Neuronal stem cell (in vitro differentiated cells): ENCODE measurements at regions not wholly inside any gene's neighbourhood (a gene's known extent, or its start where the extent isn't known, plus 50 kb on each side); places are given as distances from the start of the nearest gene placed in this dataset.

ENCODE experiments used
- DNase-seq: peaks from one replicate; pipeline ENCODE4 v3.0.0-alpha.2; 2013; ENCODE audit warnings: low spot score
- H2AFZ ChIP-seq: one replicate; pipeline ENCODE4 v1.6.1; 2013; ENCODE audit warnings: mild to moderate bottlenecking, low read length, inconsistent platforms
- H2AK5ac ChIP-seq: 2 replicates; pipeline ENCODE4 v1.6.1; 2013; ENCODE audit warnings: low read depth, mild to moderate bottlenecking, inconsistent platforms, low read length, moderate library complexity, mixed read lengths
- H2BK120ac ChIP-seq: 2 replicates; pipeline ENCODE4 v1.6.1; 2013; ENCODE audit warnings: low read depth, mild to moderate bottlenecking, inconsistent platforms, low read length, moderate library complexity, mixed read lengths
- H2BK12ac ChIP-seq: one replicate; pipeline ENCODE4 v1.6.1; 2013; ENCODE audit warnings: low read length, inconsistent platforms
- H2BK15ac ChIP-seq: 2 replicates; pipeline ENCODE4 v1.6.1; 2013; ENCODE audit warnings: mild to moderate bottlenecking, low read length, inconsistent platforms, mixed read lengths
- H2BK5ac ChIP-seq: one replicate; pipeline ENCODE4 v1.6.1; 2013; ENCODE audit warnings: inconsistent platforms, mild to moderate bottlenecking, low read length, moderate library complexity
- H3K14ac ChIP-seq: one replicate; pipeline ENCODE4 v1.6.1; 2013; ENCODE audit warnings: low read length, inconsistent platforms
- H3K18ac ChIP-seq: 2 replicates; pipeline ENCODE4 v1.6.1; 2013; ENCODE audit warnings: low read length, inconsistent platforms
- H3K23ac ChIP-seq: 2 replicates; pipeline ENCODE4 v1.6.1; 2013; ENCODE audit warnings: low read depth, mild to moderate bottlenecking, mixed read lengths, low read length, inconsistent platforms; ENCODE audit not compliant: poor library complexity
- H3K27ac ChIP-seq: replicated peaks from 3 replicates; pipeline ENCODE4 v1.5.1; 2013; ENCODE audit warnings: low read length, inconsistent platforms
- H3K27me3 ChIP-seq, 3 experiments: 2 replicates each; pipeline ENCODE4 v1.6.1; 2013; ENCODE audit warnings: low read length in 3 of 3, mild to moderate bottlenecking in 2 of 3, inconsistent platforms in 1 of 3, low read depth in 1 of 3, mixed read lengths in 1 of 3, moderate library complexity in 1 of 3; ENCODE audit not compliant: control insufficient read depth in 3 of 3, insufficient read depth in 3 of 3
- H3K36me3 ChIP-seq, 2 donors: replicated peaks in 1 of 2; 2 replicates each; pipeline ENCODE4 v1.6.1; 2013; ENCODE audit warnings: low read length in 2 of 2; ENCODE audit not compliant: control insufficient read depth in 2 of 2, insufficient read depth in 2 of 2
- H3K4ac ChIP-seq: 2 replicates; pipeline ENCODE4 v1.6.1; 2013; ENCODE audit warnings: inconsistent platforms, mild to moderate bottlenecking, low read length, moderate library complexity
- H3K4me1 ChIP-seq, 2 donors: 1 replicate in 1 of 2; 2 replicates in 1 of 2; pipeline ENCODE4 v1.6.1; 2013; ENCODE audit warnings: low read length in 2 of 2, low read depth in 1 of 2; ENCODE audit not compliant: control insufficient read depth in 2 of 2, insufficient read depth in 1 of 2
- H3K4me2 ChIP-seq: one replicate; pipeline ENCODE4 v1.6.1; 2013; ENCODE audit warnings: mild to moderate bottlenecking, low read length, inconsistent platforms; ENCODE audit not compliant: insufficient read depth, poor library complexity, severe bottlenecking
- H3K4me3 ChIP-seq, 2 donors: 2 replicates each; pipeline ENCODE4 v1.5.1; 2013; ENCODE audit warnings: low read length in 2 of 2, mild to moderate bottlenecking in 2 of 2, inconsistent platforms in 1 of 2, moderate library complexity in 1 of 2
- H3K79me1 ChIP-seq: one replicate; pipeline ENCODE4 v1.6.1; 2013; ENCODE audit warnings: low read depth, mild to moderate bottlenecking, inconsistent platforms, low read length, moderate library complexity
- H3K9ac ChIP-seq: one replicate; pipeline ENCODE4 v1.6.1; 2013; ENCODE audit warnings: mild to moderate bottlenecking, low read depth, low read length, inconsistent platforms; ENCODE audit not compliant: poor library complexity
- H3K9me3 ChIP-seq, 2 donors: replicated peaks in 1 of 2; 2 replicates each; pipeline versions ENCODE3 to v1.6.1; 2013; ENCODE audit warnings: low read length in 2 of 2, mild to moderate bottlenecking in 2 of 2, inconsistent platforms in 1 of 2, low read depth in 1 of 2, mixed read lengths in 1 of 2, moderate library complexity in 1 of 2; ENCODE audit not compliant: control insufficient read depth in 2 of 2, insufficient read depth in 1 of 2
- H4K8ac ChIP-seq: one replicate; pipeline ENCODE4 v1.6.1; 2013; ENCODE audit warnings: low read depth, mild to moderate bottlenecking, inconsistent platforms, low read length, moderate library complexity
- H4K91ac ChIP-seq: one replicate; pipeline ENCODE4 v1.6.1; 2013; ENCODE audit warnings: low read length, low read depth, mild to moderate bottlenecking, inconsistent platforms; ENCODE audit not compliant: poor library complexity
- WGBS, 2 donors: extraction: QIAGEN DNeasy Blood & Tissue Kit; methylation state at CpG; one replicate each; pipeline ENCODE4 v1.1.7; 2013; ENCODE audit warnings: missing lambda C conversion rate in 2 of 2, mixed read lengths in 1 of 2; ENCODE audit not compliant: insufficient read length in 2 of 2, insufficient replicate concordance in 1 of 2; ENCODE audit errors: extremely low coverage in 2 of 2; 5-methylcytosine and 5-hydroxymethylcytosine counted together

DNA sequence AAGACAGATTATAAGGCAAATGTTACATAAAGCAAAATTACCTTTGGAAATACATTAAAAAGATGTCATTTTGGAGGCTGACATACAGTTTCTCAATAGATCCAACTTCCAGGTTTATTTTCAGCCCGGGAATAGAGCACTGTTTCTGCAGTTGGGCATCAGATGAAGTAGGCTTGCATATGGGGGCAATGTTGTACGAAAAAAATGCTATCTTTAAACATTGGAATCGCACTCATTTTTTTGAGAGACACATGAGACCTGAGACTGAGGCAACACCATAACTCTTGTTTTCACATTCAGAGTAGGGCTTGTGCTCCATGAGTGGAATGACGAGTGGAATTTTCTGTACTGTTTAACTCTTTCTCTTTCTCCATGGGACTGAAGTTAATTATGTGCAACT, 122.4 kb upstream of the ZRANB2 start:
- Histone ChIP-seq H2BK5ac (no peak overlapping the region), H3K36me3 (no peaks in the 10 kb centered on the region), H2BK12ac (no peak overlapping the region), H4K91ac (no peak overlapping the region), H3K18ac (no peak overlapping the region), H3K4ac (no peak overlapping the region), H2BK120ac (no peak overlapping the region), H3K27ac (no peak overlapping the region), H3K4me1 (no peaks in the 10 kb centered on the region), H4K8ac (no peak overlapping the region), H3K23ac (no peak overlapping the region), H3K9me3 (no peaks in the 10 kb centered on the region), H3K4me2 (no peak overlapping the region), H3K79me1 (no peaks in the 10 kb centered on the region), H2AFZ (no peak overlapping the region), H3K14ac (no peak overlapping the region), H3K27me3 (no peaks in the 10 kb centered on the region), H3K4me3 (no peak overlapping the region), H2AK5ac (no peak overlapping the region), H2BK15ac (no peak overlapping the region), H3K9ac (no peak overlapping the region)
- WGBS, 2 donors: no CpG with 5 or more reads among the region's 4 CpGs
- no peak for DNase-seq

- no peak overlapping the region for H3K9ac ChIP-seq
- no peak overlapping the region for H3K23ac ChIP-seq
- H3K36me3 ChIP-seq: no peaks in the 10 kb centered on the region
- no peak overlapping the region for H2AK5ac ChIP-seq
- H3K14ac ChIP-seq: no peak overlapping the region
- H2BK5ac ChIP-seq: no peak overlapping the region
- no peak overlapping the region for H3K27ac ChIP-seq
- no peak overlapping the region for H2BK12ac ChIP-seq
- H4K91ac ChIP-seq: no peak overlapping the region
- H3K18ac ChIP-seq: no peak overlapping the region
- H3K79me1 ChIP-seq: no peaks in the 10 kb centered on the region
- H3K4ac ChIP-seq: no peak overlapping the region
- H2BK15ac ChIP-seq: no peak overlapping the region
- H4K8ac ChIP-seq: no peak overlapping the region
- H3K4me2 ChIP-seq: no peak overlapping the region
- H3K4me1 ChIP-seq: no peaks in the 10 kb centered on the region
- no peak overlapping the region for H3K4me3 ChIP-seq
- no peaks in the 10 kb centered on the region for H3K9me3 ChIP-seq
- H3K27me3 ChIP-seq: no peaks in the 10 kb centered on the region
- no peak overlapping the region for H2AFZ ChIP-seq
- no peak for DNase-seq
- no peak overlapping the region for H2BK120ac ChIP-seq
These were observed 119.7 kb upstream of the ZRANB2 start for GRCh38 chr1:71200503-71200902.

- H2BK5ac ChIP-seq: no peak overlapping the region
- H2AFZ ChIP-seq: no peak overlapping the region
- no peak for DNase-seq
- H2BK120ac ChIP-seq: no peak overlapping the region
- no peak overlapping the region for H3K4ac ChIP-seq
- no peaks in the 10 kb centered on the region for H3K27me3 ChIP-seq
- no peak overlapping the region for H3K18ac ChIP-seq
- no peak overlapping the region for H3K14ac ChIP-seq
- no peak overlapping the region for H3K27ac ChIP-seq
- no peak overlapping the region for H4K8ac ChIP-seq
- H3K4me1 ChIP-seq: no peaks in the 10 kb centered on the region
- H2BK12ac ChIP-seq: no peak overlapping the region
- H3K36me3 ChIP-seq: no peaks in the 10 kb centered on the region
- H2AK5ac ChIP-seq: no peak overlapping the region
- no peak overlapping the region for H3K4me3 ChIP-seq
- H3K4me2 ChIP-seq: no peak overlapping the region
- no peak overlapping the region for H2BK15ac ChIP-seq
- no peaks in the 10 kb centered on the region for H3K9me3 ChIP-seq
- H3K9ac ChIP-seq: no peak overlapping the region
- H3K23ac ChIP-seq: no peak overlapping the region
- no peaks in the 10 kb centered on the region for H3K79me1 ChIP-seq
- no peak overlapping the region for H4K91ac ChIP-seq
These were observed 115.8 kb upstream of the ZRANB2 start for GRCh38 chr1:71196685-71197084.

DNA sequence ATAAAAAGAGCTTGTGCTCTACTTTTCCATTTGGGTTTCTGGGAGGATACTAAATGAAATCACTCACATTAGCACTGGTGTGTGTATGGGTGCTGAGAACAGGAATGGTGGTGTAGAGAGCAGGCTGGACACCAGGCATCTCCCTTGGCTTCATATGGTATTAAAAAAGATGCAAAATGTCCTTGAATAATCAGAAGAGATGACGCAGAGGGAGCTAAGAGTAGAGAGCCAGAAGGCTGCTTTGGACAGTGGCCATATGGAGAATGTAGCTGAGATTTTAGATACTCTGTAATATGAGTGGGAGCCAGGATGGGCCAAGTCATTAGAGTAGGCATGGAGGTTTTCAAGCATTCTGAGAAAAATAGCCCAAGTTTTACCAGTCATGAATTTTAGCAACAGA, 112.3 kb upstream of the ZRANB2 start:
- H4K8ac ChIP-seq: no peak overlapping the region
- no peak overlapping the region for H2BK12ac ChIP-seq
- H3K4me1 ChIP-seq: no peaks in the 10 kb centered on the region
- no peaks in the 10 kb centered on the region for H3K79me1 ChIP-seq
- DNase-seq: no peak
- H3K4me3 ChIP-seq: no peak overlapping the region
- H2AK5ac ChIP-seq: no peak overlapping the region
- H3K27ac ChIP-seq: no peak overlapping the region
- H4K91ac ChIP-seq: no peak overlapping the region
- no peaks in the 10 kb centered on the region for H3K36me3 ChIP-seq
- H3K4me2 ChIP-seq: no peak overlapping the region
- no peak overlapping the region for H3K9ac ChIP-seq
- no peaks in the 10 kb centered on the region for H3K9me3 ChIP-seq
- no peak overlapping the region for H3K4ac ChIP-seq
- H2BK15ac ChIP-seq: no peak overlapping the region
- no peak overlapping the region for H2AFZ ChIP-seq
- H3K27me3 ChIP-seq: no peaks in the 10 kb centered on the region
- no peak overlapping the region for H3K18ac ChIP-seq
- WGBS, 2 donors: no CpG with 5 or more reads among the region's 1 CpG
- no peak overlapping the region for H3K14ac ChIP-seq
- H3K23ac ChIP-seq: no peak overlapping the region
- H2BK5ac ChIP-seq: no peak overlapping the region
- no peak overlapping the region for H2BK120ac ChIP-seq
